WTC11 (cell line): ENCODE measurements at regions not wholly inside any gene's neighbourhood (a gene's known extent, or its start where the extent isn't known, plus 50 kb on each side); places are given as distances from the start of the nearest gene placed in this dataset.

Experiments used
- ATAC-seq: fragments of 200-7000 bp; cut with Tn5 transposase; 2 replicates; pipeline ENCODE4 v1.10.0; 2021; ENCODE audit warnings: mild to moderate bottlenecking, moderate library complexity
- CTCF ChIA-PET: fragments of 300-600 bp; sonication (Branson Sonifier 250); formaldehyde crosslinking; loops from one replicate; lab custom pipeline; 2021; ENCODE audit warnings: antibody characterized with exemption; lab: Charles Lee
- POLR2A ChIA-PET: fragments of 350-600 bp; sonication (Branson Sonifier 250); formaldehyde crosslinking; loops from one replicate; lab custom pipeline; 2021; ENCODE audit warnings: antibody characterized with exemption; lab: Charles Lee
- DNase-seq: peaks from one replicate; pipeline ENCODE4 v3.0.0; 2021; ENCODE audit warnings: low spot score
- H3K27ac Mint-ChIP-seq: 2 replicates; pipeline ENCODE4 v1.8.0; 2021; ENCODE audit warnings: mixed read lengths
- H3K27me3 Mint-ChIP-seq: 2 replicates; pipeline ENCODE4 v1.8.0; 2021; ENCODE audit warnings: low read depth, mild to moderate bottlenecking, moderate library complexity, mixed read lengths
- H3K36me3 Mint-ChIP-seq: 2 replicates; pipeline ENCODE4 v1.8.0; 2021; ENCODE audit warnings: mixed read lengths
- H3K4me1 Mint-ChIP-seq: 2 replicates; pipeline ENCODE4 v1.8.0; 2022; ENCODE audit warnings: mixed read lengths
- H3K4me3 Mint-ChIP-seq: 2 replicates; pipeline ENCODE4 v1.8.0; 2021; ENCODE audit warnings: mild to moderate bottlenecking, moderate library complexity, mixed read lengths
- H3K9me3 Mint-ChIP-seq: 2 replicates; pipeline ENCODE4 v1.8.0; 2021; ENCODE audit warnings: mixed read lengths
- AFF4 ChIP-seq: sonication (generic); formaldehyde crosslinking; IDR thresholded peaks from 2 replicates; pipeline ENCODE4 v1.8.1; 2023; ENCODE audit warnings: mild to moderate bottlenecking, missing genetic modification reagents, borderline replicate concordance
- ARID4B ChIP-seq: sonication (generic); formaldehyde crosslinking; IDR thresholded peaks from 2 replicates; pipeline ENCODE4 v1.8.0; 2023; ENCODE audit warnings: missing genetic modification reagents, mild to moderate bottlenecking, borderline replicate concordance
- ATF1 ChIP-seq: sonication (generic); formaldehyde crosslinking; IDR thresholded peaks from 2 replicates; pipeline ENCODE4 v1.8.1; 2023; ENCODE audit warnings: mild to moderate bottlenecking, moderate library complexity, missing genetic modification reagents
- ATF2 ChIP-seq: sonication (generic); formaldehyde crosslinking; IDR thresholded peaks from 2 replicates; pipeline ENCODE4 v1.8.1; 2022; ENCODE audit warnings: low read depth, missing genetic modification reagents, borderline replicate concordance
- CREB1 ChIP-seq: sonication (generic); formaldehyde crosslinking; IDR thresholded peaks from 2 replicates; pipeline ENCODE4 v1.8.0; 2023; ENCODE audit warnings: mild to moderate bottlenecking, missing genetic modification reagents
- ESRRA ChIP-seq: sonication (generic); formaldehyde crosslinking; IDR thresholded peaks from 2 replicates; pipeline ENCODE4 v1.8.1; 2022; ENCODE audit warnings: mild to moderate bottlenecking, missing genetic modification reagents, borderline replicate concordance
- FOXJ3 ChIP-seq: sonication (generic); formaldehyde crosslinking; IDR thresholded peaks from 2 replicates; pipeline ENCODE4 v1.9.0; 2021; ENCODE audit warnings: missing genetic modification reagents, mild to moderate bottlenecking, borderline replicate concordance
- GABPB1 ChIP-seq: sonication (generic); formaldehyde crosslinking; IDR thresholded peaks from 2 replicates; pipeline ENCODE4 v1.8.1; 2023; ENCODE audit warnings: mild to moderate bottlenecking, missing genetic modification reagents
- HMGXB4 ChIP-seq: sonication (generic); formaldehyde crosslinking; IDR thresholded peaks from 2 replicates; pipeline ENCODE4 v1.8.1; 2023; ENCODE audit warnings: mild to moderate bottlenecking, moderate library complexity, missing genetic modification reagents
- IRF1 ChIP-seq: sonication (generic); formaldehyde crosslinking; IDR thresholded peaks from 2 replicates; pipeline ENCODE4 v1.8.0; 2023; ENCODE audit warnings: missing genetic modification reagents
- IRF2 ChIP-seq: sonication (generic); formaldehyde crosslinking; IDR thresholded peaks from 2 replicates; pipeline ENCODE4 v1.8.0; 2022; ENCODE audit warnings: low read depth, missing genetic modification reagents, borderline replicate concordance
- KAT7 ChIP-seq: sonication (generic); formaldehyde crosslinking; IDR thresholded peaks from 2 replicates; pipeline ENCODE4 v1.8.1; 2023; ENCODE audit warnings: missing genetic modification reagents, mild to moderate bottlenecking, borderline replicate concordance
- MAX ChIP-seq: sonication (generic); formaldehyde crosslinking; IDR thresholded peaks from 2 replicates; pipeline ENCODE4 v1.8.0; 2022; ENCODE audit warnings: mild to moderate bottlenecking, missing genetic modification reagents
- NR2C2 ChIP-seq: sonication (generic); formaldehyde crosslinking; IDR thresholded peaks from 2 replicates; pipeline ENCODE4 v1.8.0; 2022; ENCODE audit warnings: mild to moderate bottlenecking, missing genetic modification reagents
- RORB ChIP-seq: fragments of 250-450 bp; sonication (Bioruptor Pico); IDR thresholded peaks from 2 replicates; pipeline ENCODE4 v1.9.0; 2021; ENCODE audit warnings: mild to moderate bottlenecking
- SMAD4 ChIP-seq: sonication (generic); formaldehyde crosslinking; IDR thresholded peaks from 2 replicates; pipeline ENCODE4 v1.8.0; 2022; ENCODE audit warnings: mild to moderate bottlenecking, missing genetic modification reagents
- ZBTB21 ChIP-seq: sonication (generic); formaldehyde crosslinking; IDR thresholded peaks from 2 replicates; pipeline ENCODE4 v1.8.1; 2023; ENCODE audit warnings: mild to moderate bottlenecking, missing genetic modification reagents, borderline replicate concordance
- ZNF219 ChIP-seq: sonication (generic); formaldehyde crosslinking; IDR thresholded peaks from 2 replicates; pipeline ENCODE4 v1.8.0; 2023; ENCODE audit warnings: missing genetic modification reagents, mild to moderate bottlenecking, borderline replicate concordance
- ZNF232 ChIP-seq: sonication (generic); formaldehyde crosslinking; IDR thresholded peaks from 2 replicates; pipeline ENCODE4 v1.8.0; 2022; ENCODE audit warnings: mild to moderate bottlenecking, missing genetic modification reagents
- ZNF281 ChIP-seq: sonication (generic); formaldehyde crosslinking; IDR thresholded peaks from 2 replicates; pipeline ENCODE4 v1.8.0; 2023; ENCODE audit warnings: mild to moderate bottlenecking, missing genetic modification reagents
- ZNF396 ChIP-seq: fragments of 250-450 bp; sonication (Bioruptor Pico); IDR thresholded peaks from 2 replicates; pipeline ENCODE4 v1.8.0; 2021; ENCODE audit warnings: mild to moderate bottlenecking, moderate library complexity, borderline replicate concordance

- TF ChIP-seq IRF1 (CRISPR knock-in tag): no peak
- TF ChIP-seq SMAD4 (CRISPR knock-in tag): no peak
- no peak for TF ChIP-seq ZBTB21 (CRISPR knock-in tag)
- TF ChIP-seq ZNF281: no peak
- no peak for TF ChIP-seq HMGXB4 (CRISPR knock-in tag)
- no peak for TF ChIP-seq GABPB1
- TF ChIP-seq ATF2 (CRISPR knock-in tag): no peak
These were observed 374.2 kb downstream of the TMEM121 start (continued) for GRCh38 chr14:105900398-105901160.

GRCh38 chr14:105901226-105901625 is 374.8 kb downstream of the TMEM121 start:
- H3K9me3 Mint-ChIP-seq: peaks cover 30% of the 10 kb centered on the region
- ChIA-PET CTCF (no interaction called here), POLR2A (no interaction called here)
- DNase-seq: peak; percentile 2
- H3K4me3 Mint-ChIP-seq: no peak overlapping the region
- H3K27me3 Mint-ChIP-seq: peaks cover 4% of the 10 kb centered on the region; the same call in 1 of the 2 replicates
- no peak overlapping the region for H3K27ac Mint-ChIP-seq
- ATAC-seq: no peak
- H3K36me3 Mint-ChIP-seq: peaks cover 48% of the 10 kb centered on the region
- no peaks in the 10 kb centered on the region for H3K4me1 Mint-ChIP-seq
- TF ChIP-seq NR2C2 (CRISPR knock-in tag): no peak
- TF ChIP-seq ZNF396 (CRISPR knock-in tag): no peak
- no peak for TF ChIP-seq ESRRA
- TF ChIP-seq ARID4B (CRISPR knock-in tag): no peak
- no peak for TF ChIP-seq ZNF219
- TF ChIP-seq MAX (CRISPR knock-in tag): no peak
- TF ChIP-seq ZNF232 (CRISPR knock-in tag): no peak
- TF ChIP-seq KAT7 (CRISPR knock-in tag): no peak
- no peak for TF ChIP-seq FOXJ3 (CRISPR knock-in tag)
- no peak for TF ChIP-seq AFF4
- TF ChIP-seq IRF2: no peak
- no peak for TF ChIP-seq RORB (CRISPR knock-in tag)
- no peak for TF ChIP-seq CREB1 (CRISPR knock-in tag)
- no peak for TF ChIP-seq ATF1
